OCI-LY1 (cell line): ENCODE measurements at regions not wholly inside any gene's neighbourhood (a gene's known extent, or its start where the extent isn't known, plus 50 kb on each side); places are given as distances from the start of the nearest gene placed in this dataset.

Experiments
- H2AFZ ChIP-seq: fragments of 200-600 bp; sonication (generic), shearing (Covaris generic); 2 replicates; pipeline ENCODE4 v1.6.0; 2014; ENCODE audit warnings: antibody characterized with exemption, mild to moderate bottlenecking, low read length
- H3F3A ChIP-seq: fragments of 200-600 bp; sonication (generic), shearing (Covaris generic); 2 replicates; pipeline ENCODE4 v1.6.0; 2014; ENCODE audit warnings: mild to moderate bottlenecking, antibody characterized with exemption, low read length, moderate library complexity; ENCODE audit not compliant: insufficient read depth
- H3K27ac ChIP-seq: fragments of 200-600 bp; sonication (generic); 2 replicates; pipeline ENCODE4 v1.5.1; 2014; ENCODE audit warnings: low read length, mixed run types, mild to moderate bottlenecking, low read depth; ENCODE audit not compliant: poor library complexity, severe bottlenecking
- H3K27me3 ChIP-seq: fragments of 200-600 bp; sonication (generic); 2 replicates; pipeline ENCODE4 v1.6.0; 2014; ENCODE audit warnings: antibody characterized with exemption, mild to moderate bottlenecking, low read length, moderate library complexity; ENCODE audit not compliant: insufficient read depth
- H3K36me3 ChIP-seq: fragments of 200-600 bp; sonication (generic); 2 replicates; pipeline ENCODE4 v1.6.1; 2014; ENCODE audit warnings: mild to moderate bottlenecking, antibody characterized with exemption, low read length, moderate library complexity, mixed read lengths; ENCODE audit not compliant: insufficient read depth
- H3K4me1 ChIP-seq: fragments of 200-600 bp; sonication (generic); 2 replicates; pipeline ENCODE4 v1.5.1; 2014; ENCODE audit warnings: mild to moderate bottlenecking, low read length, moderate library complexity; ENCODE audit not compliant: insufficient read depth, severe bottlenecking
- H3K4me2 ChIP-seq: fragments of 200-600 bp; sonication (generic), shearing (Covaris generic); 2 replicates; pipeline ENCODE4 v1.6.1; 2014; ENCODE audit warnings: low read length
- H3K4me3 ChIP-seq: fragments of 200-600 bp; sonication (generic); 2 replicates; pipeline ENCODE4 v1.5.1; 2014; ENCODE audit warnings: low read length, low read depth, mild to moderate bottlenecking, mixed read lengths; ENCODE audit not compliant: poor library complexity, severe bottlenecking
- H3K79me2 ChIP-seq: fragments of 200-600 bp; shearing (Covaris generic); 2 replicates; pipeline ENCODE4 v1.6.1; 2016; ENCODE audit warnings: mixed run types, low read length, mixed read lengths; ENCODE audit not compliant: insufficient read depth
- H3K9ac ChIP-seq: fragments of 200-600 bp; sonication (generic), shearing (Covaris generic); 2 replicates; pipeline ENCODE4 v1.6.1; 2014; ENCODE audit warnings: mild to moderate bottlenecking, low read length, mixed read lengths
- H3K9me2 ChIP-seq: fragments of 200-600 bp; sonication (generic), shearing (Covaris generic); 2 replicates; pipeline ENCODE4 v1.6.1; 2014; ENCODE audit warnings: low read depth, mild to moderate bottlenecking, low read length, mixed read lengths
- H3K9me3 ChIP-seq: fragments of 200-600 bp; shearing (Covaris generic); 2 replicates; pipeline ENCODE4 v1.6.1; 2014; ENCODE audit warnings: low read length, mixed read lengths
- H4K20me1 ChIP-seq: fragments of 200-600 bp; sonication (generic), shearing (Covaris generic); 2 replicates; pipeline ENCODE4 v1.6.0; 2016; ENCODE audit warnings: mild to moderate bottlenecking, low read length; ENCODE audit not compliant: insufficient read depth
- CTCF ChIP-seq: fragments of 200-600 bp; sonication (generic), shearing (Covaris generic); IDR thresholded peaks from 2 replicates; pipeline ENCODE4 v1.5.1; 2017; ENCODE audit warnings: mild to moderate bottlenecking, antibody characterized with exemption, low read length, moderate library complexity, mixed read lengths
- EZH2 ChIP-seq: fragments of 200-600 bp; sonication (generic), shearing (Covaris generic); IDR thresholded peaks from 2 replicates; pipeline ENCODE4 v1.8.0; 2017; ENCODE audit warnings: borderline replicate concordance, mixed run types, mild to moderate bottlenecking, antibody characterized with exemption, low read length, moderate library complexity, mixed read lengths

- Histone ChIP-seq H3K4me3 (no peak overlapping the region), H3K9me2 (no peaks in the 10 kb centered on the region), H2AFZ (no peak overlapping the region), H3K4me1 (no peaks in the 10 kb centered on the region), H3K9me3 (no peaks in the 10 kb centered on the region), H3K9ac (no peak overlapping the region), H3K79me2 (no peaks in the 10 kb centered on the region), H3K27me3 (peaks cover 8% of the 10 kb centered on the region; the same call in 1 of the 2 replicates), H3F3A (no peaks in the 10 kb centered on the region), H4K20me1 (no peaks in the 10 kb centered on the region), H3K27ac (no peak overlapping the region), H3K4me2 (no peak overlapping the region), H3K36me3 (no peaks in the 10 kb centered on the region)
- no peak for TF ChIP-seq CTCF
- TF ChIP-seq EZH2, result no peak
Observed at GRCh38 chr2:238581126-238581525, 154.4 kb downstream of the ASB1 start.

DNA sequence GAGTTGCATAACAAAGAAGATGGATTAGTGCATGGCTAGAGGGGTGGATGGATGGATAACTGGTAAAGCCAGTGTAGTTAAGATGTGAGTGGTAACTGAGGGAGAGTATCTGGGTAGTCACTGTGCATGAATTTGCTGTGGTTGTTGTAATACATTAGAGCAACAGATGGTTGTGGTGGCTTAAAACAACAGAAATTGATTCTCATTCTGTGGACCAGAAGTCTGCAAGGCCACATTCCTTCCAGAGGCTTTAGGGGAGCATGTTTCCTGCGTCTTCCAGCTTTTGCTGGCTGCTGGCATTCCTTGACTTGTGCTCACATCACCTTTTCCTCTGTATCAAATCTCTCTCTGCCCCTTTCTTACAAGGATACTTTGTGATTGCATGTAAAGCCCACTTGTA lies 155.4 kb downstream of the ASB1 start:
- H3K4me1 ChIP-seq, result no peaks in the 10 kb centered on the region
- H3K79me2 ChIP-seq, result no peaks in the 10 kb centered on the region
- no peak overlapping the region for H3K4me3 ChIP-seq
- H3K9me2 ChIP-seq, result no peaks in the 10 kb centered on the region
- peaks cover 7% of the 10 kb centered on the region; the same call in 1 of the 2 replicates for H3K27me3 ChIP-seq
- H3K4me2 ChIP-seq, result no peak overlapping the region
- no peak overlapping the region for H3K9ac ChIP-seq
- H3K36me3 ChIP-seq, result no peaks in the 10 kb centered on the region
- H4K20me1 ChIP-seq, result no peaks in the 10 kb centered on the region
- H2AFZ ChIP-seq, result no peak overlapping the region
- no peak overlapping the region for H3K27ac ChIP-seq
- TF ChIP-seq CTCF (no peak), EZH2 (no peak)
- no peaks in the 10 kb centered on the region for H3K9me3 ChIP-seq
- H3F3A ChIP-seq, result no peaks in the 10 kb centered on the region

GRCh38 chr2:238584617-238585016 lies 157.9 kb downstream of the ASB1 start:
- no peaks in the 10 kb centered on the region for H3F3A ChIP-seq
- H3K4me2 ChIP-seq, result no peak overlapping the region
- TF ChIP-seq CTCF (no peak), EZH2 (no peak)
- H3K9me3 ChIP-seq, result no peaks in the 10 kb centered on the region
- H4K20me1 ChIP-seq, result no peaks in the 10 kb centered on the region
- H3K27ac ChIP-seq, result no peak overlapping the region
- no peak overlapping the region for H2AFZ ChIP-seq
- H3K27me3 ChIP-seq, result no peaks in the 10 kb centered on the region
- H3K9ac ChIP-seq, result no peak overlapping the region
- no peaks in the 10 kb centered on the region for H3K9me2 ChIP-seq
- no peaks in the 10 kb centered on the region for H3K79me2 ChIP-seq
- no peak overlapping the region for H3K4me3 ChIP-seq
- no peaks in the 10 kb centered on the region for H3K4me1 ChIP-seq
- no peaks in the 10 kb centered on the region for H3K36me3 ChIP-seq
